GM21390 (cell line): ENCODE measurements at regions not wholly inside any gene's neighbourhood (a gene's known extent, or its start where the extent isn't known, plus 50 kb on each side); places are given as distances from the start of the nearest gene placed in this dataset.
A peak's percentile ranks its signal among the peaks of the same experiment; 100 is the strongest.
"Not testable (repeated sequence)": the region's sequence is repeated elsewhere in the genome, so short reads cannot be mapped to it uniquely, and the experiment has no call there.

ENCODE experiments used
- ATAC-seq: cut with Tn5 transposase; IDR thresholded peaks from one replicate; pipeline ENCODE4 v1.9.1; 2021; ENCODE audit not compliant: unreplicated experiment

DNA sequence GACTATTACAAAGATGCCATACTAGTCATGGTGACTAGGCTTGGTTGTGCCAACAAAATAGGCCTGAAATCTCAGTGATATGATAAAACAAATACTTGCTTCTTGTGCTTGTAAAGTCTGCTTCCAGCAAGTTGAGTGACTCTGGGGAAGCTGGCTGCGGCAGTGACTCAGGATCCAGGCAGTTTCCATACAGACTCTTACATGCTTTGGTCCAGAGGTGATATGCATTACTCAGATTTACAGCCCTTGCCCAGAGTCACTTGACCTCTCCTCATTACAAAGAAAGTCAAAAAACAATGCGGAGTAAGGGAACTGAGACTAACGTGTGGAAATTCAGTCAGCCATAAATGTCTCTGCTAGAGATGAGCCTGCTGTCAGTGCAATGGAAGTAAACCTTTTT is 387.5 kb downstream of the KCNA4 start:
- no peak for ATAC-seq

DNA sequence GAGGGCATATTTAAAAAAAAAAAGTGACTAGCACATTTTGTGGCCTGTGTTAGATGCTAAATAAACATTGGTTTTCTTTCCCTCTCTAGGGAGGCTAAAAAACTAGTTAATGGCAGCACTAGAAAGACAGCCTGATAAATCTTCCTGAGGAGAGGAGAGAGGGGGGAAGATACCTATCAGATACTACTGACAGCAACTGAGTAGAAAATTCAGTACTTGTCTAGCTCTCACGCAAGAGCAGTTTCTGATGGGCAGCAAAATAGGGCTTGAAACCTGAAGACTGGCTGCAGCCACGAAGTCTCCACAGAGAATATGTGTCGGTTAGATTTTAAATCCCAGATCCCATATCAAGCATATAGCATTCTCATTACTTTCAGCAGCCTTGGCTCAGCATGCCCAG is 388.2 kb downstream of the KCNA4 start:
- no peak for ATAC-seq

DNA sequence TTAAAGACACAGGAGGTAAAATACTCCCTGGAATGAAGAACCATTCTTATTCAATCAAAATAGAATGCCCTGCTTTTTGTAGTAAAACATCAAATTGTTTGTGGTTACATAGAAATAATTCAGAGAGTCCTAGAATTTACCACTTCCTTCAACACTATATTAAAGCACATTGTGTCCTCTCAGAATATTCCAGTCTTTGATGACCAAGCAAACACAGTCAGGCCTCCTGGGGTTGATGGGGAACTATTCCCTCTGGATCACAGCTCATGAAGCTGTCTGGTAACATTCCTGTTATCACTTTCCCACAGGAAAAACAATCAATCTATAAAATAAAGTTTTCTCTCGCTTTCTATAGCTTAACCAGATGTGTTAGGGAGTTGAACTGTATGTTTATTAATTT is 389.3 kb downstream of the KCNA4 start:
- no peak for ATAC-seq

DNA sequence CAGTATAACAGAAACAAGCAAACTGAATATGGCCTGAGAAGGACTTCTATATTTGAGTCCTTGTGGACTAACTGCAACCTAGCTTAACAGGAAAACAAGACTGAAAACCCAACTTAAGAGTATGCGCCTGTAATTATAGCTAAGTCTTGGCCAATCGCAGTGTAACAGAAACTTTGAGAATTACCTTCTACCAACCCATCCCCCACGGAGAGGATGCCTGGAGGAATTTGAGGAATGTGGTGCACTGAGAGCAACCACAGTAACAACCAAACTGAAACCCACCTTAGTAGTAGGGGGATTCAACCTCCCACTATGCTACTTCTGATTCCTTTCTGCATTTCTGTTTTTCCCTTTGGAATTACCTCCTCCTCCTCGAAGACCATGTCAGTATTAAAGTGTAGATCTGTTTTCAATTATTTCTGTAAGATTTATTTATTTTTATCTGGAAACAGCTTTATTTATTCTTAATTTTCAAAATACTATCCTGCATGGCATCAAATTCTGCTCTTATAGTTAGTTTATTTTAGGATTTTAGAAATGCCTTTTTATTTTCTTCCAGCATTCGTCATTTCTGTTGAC is 393.6 kb downstream of the KCNA4 start:
- no peak for ATAC-seq

DNA sequence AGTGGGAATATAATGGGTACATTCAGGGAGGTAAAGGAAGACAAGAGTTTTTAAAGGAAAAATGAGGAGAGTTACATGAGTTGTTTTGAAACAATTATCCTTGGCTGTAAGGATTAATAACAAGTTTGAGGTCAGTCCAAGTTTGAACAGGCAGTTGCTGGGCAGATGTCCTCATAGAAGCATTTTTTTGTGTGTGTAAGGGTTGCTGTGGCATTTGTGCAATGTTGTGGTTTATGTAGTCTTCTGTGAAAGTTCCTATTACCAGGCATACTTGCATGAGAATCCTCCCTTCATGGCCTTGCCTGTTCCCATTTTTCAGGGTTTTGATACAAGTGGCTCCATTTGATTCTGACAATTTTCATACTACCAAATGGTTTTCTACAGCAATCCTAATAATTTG is 400.2 kb downstream of the KCNA4 start:
- no peak for ATAC-seq

DNA sequence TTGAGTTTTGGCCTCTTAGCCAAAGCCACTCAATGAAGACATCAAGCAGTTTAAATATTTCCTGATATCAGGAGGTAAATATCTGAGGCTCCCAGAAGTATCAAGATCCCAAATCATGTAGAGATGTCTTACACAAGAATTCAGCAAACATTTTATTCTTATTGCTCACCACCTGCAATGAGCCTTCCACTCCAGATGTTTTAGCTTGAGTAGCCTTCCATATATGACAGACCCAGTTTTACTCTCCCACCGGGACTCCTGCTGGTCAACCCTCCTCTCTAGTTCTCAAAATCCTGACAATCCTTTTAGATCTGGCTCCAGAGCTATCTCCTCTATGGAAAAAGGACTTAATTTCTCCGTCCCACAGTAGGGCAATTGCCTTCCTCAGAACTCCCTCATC is 404.4 kb downstream of the KCNA4 start:
- no peak for ATAC-seq

DNA sequence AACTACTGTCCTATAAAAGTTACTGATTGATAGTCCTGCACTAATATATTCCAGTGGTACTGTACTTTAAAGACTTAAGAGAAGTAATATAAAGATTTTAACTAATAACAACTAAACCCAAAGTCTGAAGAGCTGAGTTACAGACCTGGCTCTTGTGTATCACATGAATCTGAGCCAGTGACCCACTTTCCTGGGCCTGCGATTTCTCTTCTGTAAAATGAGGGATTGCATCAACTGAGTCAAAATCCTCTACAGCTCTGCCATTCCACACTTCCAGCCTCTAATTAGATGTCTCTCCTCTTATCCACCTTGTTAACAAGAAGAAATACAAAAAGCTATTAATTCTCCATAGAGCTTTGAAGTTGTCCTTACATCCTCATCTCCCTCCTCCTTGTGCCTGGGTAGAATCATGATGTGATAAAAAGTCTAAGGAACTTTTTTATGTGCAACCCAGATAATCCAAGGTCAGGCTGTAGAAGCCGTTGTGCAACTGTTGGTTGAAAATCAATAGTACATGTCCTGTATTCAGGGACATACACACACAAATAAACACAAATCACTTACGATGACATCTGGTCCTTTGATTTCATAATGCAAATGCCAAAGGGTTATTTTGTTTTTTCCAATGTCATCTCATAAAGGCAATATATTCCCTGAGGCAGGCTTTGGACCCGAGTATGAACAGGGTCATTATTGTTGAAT is 410.3 kb downstream of the KCNA4 start:
- no peak for ATAC-seq

DNA sequence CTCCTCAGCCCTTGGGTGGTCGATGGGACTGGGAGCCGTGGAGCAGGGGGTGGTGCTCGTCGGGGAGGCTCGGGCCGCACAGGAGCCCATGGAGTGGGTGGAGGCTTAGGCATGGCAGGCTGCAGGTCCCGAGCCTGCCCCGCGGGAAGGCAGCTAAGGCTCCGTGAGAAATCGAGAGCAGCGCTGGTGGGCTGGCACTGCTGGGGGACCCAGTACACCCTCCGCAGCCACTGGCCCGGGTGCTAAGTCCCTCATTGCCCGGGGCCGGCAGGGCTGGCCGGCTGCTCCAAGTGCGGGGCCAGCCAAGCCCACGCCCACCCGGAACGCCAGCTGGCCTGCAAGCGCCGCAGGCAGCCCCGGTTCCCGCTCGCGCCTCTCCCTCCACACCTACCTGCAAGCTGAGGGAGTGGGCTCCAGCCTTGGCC is 416.7 kb downstream of the KCNA4 start:
- ATAC-seq, result not testable (repeated sequence)

DNA sequence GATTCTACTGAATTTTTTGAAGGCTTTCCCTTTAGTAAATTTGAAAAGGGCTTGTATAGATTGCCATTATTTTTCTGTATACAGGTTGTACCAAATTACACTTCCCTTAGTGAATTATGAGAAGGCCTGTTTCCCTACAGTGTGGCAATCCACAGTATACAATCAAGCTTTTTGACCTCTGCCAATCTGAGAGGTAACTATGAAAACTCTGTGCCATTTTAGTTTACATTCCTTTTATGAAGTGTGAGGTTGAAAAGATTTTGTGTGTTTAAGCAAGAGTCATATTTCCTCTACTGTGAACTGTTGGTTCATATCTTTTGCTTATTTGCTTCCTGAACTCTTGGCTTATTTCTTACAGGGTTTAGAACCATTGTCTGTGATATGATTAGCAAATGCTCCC is 432.5 kb downstream of the KCNA4 start:
- no peak for ATAC-seq

DNA sequence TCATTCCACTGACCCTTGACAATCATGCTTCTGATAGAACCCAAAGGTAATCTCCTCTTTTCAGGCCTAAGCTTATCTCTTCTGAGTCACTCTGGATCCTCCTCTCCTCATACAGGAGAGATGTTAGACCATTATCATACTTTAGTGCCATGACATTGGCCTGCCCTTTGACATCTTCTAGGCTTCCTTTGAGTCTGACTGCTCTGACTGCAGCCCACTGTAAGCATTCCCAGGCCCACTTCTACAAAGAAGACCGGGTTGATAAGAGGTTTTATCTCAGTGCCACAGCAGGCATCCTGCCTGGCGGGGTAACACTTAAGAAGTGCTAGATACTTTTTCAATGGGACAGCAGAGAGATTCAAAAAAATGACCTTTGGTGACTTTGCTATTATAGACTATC is 438.0 kb downstream of the KCNA4 start:
- ATAC-seq, result no peak

DNA sequence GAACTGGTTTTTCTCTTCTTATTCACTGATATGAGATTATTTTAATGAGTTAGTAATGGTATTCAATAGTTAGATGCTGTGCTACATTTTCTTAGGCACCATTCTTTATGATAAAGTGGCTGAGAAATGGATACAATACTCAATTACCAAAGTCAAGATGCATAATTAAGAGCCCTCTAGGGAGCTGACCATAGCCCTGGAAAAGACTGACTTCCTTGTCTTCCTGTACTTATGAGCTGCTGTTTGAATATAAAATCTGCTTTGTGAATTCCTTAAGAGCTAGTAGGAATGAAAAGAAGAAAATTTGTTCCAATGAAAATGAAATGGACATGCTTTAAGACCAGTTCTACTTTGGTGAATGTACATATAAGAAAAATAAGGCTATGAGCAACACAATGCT is 452.3 kb downstream of the KCNA4 start:
- ATAC-seq, result no peak

DNA sequence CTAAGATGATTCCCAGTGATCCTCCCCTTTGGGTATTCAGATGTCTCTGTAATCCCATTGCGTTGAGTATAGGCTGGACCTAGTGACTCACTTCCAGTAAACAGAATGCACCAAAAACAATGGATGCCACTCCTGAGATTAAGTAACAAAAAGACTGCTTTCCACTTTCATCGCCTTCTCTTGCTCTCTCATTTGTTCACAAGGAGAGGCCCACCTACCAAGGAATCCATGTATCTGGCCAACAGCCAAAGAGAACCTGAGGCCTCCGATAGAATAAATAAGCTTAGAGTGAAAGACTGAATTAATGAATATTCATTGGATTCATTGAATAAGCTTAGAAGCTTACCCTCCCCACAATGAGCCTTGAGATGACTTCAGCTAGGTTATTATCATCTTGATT is 454.6 kb downstream of the KCNA4 start:
- ATAC-seq, result no peak

DNA sequence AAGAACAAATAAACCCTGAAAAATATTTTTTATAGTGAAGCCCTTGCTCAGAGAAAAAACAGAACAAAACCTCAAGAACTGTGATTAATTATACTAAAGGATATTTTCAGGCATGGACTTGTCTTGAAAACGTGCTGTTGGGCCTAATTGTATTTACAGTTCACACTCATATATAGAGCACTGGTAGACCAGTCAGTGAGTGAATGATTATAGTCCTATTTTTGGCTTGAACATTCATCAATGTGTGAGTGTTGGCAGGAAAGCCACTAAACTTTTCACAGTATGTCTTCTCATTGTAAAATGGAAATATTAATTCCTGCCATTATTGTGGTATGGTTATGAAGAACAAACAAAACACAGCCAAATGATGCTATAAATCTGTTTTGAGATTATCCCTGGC is 462.8 kb downstream of the KCNA4 start:
- ATAC-seq, result no peak

DNA sequence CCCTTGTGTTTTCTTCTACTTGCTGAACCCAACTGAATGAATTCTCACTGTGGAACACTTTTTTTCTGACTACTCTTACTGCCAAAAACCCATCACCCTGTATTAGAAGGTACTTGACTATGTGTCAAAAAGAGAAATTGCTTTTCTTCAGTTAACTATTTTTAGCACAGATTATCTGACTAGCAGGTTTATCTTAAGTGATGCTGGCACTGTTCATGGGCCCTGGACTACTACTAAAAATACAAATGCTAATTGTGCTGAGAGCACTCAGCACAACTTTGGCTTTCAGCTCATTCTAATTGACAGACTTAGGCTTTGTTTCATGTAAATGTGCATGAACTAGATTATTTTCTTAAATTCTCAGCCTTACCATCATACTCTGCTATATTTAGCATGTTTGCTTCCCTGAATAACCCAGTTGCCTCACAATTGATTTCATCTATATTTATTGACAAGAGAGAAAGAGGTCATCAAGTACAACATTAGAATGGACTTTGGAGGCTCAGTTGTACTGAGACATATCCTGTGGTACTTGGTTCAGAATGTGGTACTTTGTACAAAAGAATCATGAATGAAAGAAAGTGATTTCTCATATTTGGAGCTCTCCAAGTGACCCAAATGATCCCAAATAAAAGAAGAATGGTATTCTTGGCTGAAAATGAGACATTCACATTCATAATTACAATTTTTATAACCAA is 478.3 kb downstream of the KCNA4 start:
- ATAC-seq, result no peak

DNA sequence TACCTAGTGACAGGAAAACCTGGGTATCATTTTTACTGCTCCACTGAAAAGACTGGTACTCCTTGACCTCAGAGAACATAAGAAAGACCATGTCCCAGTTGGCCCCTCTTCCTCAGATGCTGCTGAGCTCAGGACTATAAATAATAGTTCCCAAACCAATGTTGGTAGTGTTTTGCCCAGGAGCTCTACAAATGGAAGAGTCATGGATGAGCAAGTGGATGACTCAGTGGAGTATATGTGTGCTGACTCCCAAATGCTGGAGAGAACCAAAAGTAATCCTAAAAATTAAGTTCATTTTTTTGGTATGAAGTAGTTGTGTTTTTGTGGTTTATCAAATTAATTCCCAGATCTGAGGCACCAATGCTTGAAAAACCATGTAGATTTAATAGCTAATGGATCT is 482.0 kb downstream of the KCNA4 start:
- no peak for ATAC-seq

DNA sequence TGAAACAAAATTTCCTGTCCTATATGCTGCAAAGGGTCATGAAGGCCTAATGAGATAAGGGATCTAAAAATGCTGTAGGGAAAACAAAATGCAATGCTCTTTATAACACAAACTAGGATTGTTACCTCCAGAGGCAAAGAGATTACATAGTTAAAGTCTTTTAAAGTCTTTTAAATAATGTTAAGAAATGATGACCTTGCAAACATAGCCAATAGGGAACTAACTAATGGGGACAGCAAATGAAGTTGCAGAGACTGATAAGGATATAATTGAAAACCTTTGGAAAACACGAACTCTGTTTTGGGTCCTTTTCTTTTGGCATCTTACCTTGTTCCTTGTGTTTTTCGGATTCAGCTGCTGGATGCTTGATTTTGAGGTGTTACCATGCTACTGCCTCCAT is 485.9 kb downstream of the KCNA4 start:
- no peak for ATAC-seq

DNA sequence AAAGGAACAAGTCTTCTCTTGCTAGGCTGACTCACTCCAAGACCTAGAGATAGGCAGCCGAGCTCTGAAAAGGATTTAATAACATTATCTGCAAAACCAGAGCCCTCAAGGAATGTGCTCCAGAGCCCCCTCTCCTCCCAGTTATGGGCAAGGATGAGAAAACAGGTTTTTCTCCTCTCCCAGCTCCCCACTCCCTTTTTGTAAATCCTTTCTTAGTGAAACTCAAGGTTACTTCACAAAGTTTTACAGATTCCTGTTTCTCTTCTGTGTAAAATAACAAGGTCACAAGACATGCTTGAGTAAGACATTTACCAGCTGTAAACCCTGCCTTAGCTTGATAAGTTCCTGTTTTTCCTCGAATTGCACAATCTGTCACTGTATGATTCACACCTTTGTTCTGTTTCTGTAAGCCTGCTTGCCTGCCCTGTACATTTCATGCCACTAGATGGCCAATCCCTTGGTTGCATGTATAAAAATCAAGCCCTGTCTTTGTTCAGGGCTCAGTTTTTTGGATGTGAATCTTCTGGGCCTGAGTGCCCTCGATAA is 489.4 kb downstream of the KCNA4 start:
- peak; percentile 81 for ATAC-seq

DNA sequence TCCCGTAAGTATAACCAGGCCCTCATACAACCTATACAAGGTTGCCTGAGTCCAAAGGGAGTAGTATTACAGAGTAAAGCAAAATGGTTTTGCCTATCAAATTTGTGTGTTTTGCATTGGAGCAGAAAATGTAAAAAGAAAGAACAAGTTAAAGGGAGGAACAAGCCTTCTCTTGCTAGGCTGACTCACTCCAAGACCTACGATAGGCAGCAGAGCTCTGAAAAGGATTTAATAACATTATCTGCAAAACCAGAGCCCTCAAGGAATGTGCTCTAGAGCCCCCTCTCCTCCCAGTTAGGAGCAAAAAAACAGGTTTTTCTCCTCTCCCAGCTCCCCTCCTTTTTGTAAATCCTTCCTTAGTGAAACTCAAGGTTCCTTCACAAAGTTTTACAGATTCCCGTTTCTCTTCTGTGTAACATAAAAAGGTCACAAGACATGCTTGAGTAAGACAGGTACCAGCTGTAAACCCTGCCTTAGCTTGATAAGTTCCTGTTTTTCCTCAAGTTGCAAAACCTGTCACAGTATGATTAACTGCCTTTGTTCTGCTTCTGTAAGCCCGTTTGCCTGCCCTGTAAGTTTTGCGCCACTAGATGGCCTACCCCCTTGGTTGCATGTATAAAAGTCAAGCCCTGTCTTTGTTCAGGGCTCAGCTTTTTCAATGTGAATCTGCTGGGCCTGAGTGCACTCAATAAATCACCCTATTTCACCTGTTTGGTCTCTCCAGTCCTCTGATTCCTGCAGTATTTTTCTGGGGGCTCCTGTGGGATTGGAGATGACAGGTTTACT is 498.2 kb downstream of the KCNA4 start:
- ATAC-seq, result no peak

DNA sequence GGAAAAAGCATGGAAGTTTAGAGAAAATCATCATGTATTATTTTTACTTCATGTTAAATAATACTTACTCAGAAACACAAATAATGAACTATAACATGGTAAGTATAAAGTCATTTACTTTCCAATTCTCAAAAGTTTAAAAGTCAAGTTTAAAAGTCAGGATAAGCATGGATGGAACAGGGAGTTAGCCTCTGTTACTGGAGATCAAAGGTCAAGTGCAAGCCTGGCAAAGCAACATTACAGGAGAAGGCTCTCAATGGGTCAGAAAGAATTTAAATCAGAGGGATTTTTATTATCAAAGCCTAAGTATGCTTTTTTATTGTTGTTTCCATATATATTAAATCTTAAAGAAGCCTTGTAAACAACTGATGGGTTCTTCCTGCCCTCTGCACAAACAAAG is 505.4 kb downstream of the KCNA4 start:
- no peak for ATAC-seq

DNA sequence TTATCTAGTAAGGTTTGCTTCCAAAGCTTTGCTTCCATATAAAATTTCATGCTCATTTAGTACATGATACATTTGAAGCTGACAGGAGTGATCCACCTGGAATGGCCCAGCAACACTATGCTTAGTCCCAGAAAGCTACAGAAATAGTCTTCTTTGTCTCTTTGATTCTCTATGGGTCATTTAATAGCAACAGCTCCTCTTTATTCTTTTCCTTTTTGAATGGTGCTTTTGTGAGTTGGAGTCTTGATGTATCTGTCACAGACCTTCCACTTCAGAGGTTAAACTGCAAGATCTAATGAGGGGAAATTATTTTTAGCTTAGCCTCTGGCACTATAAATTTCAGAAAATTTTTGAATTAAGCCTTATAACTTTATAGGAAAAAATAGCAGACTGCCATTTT is 509.5 kb downstream of the KCNA4 start:
- ATAC-seq, result no peak

DNA sequence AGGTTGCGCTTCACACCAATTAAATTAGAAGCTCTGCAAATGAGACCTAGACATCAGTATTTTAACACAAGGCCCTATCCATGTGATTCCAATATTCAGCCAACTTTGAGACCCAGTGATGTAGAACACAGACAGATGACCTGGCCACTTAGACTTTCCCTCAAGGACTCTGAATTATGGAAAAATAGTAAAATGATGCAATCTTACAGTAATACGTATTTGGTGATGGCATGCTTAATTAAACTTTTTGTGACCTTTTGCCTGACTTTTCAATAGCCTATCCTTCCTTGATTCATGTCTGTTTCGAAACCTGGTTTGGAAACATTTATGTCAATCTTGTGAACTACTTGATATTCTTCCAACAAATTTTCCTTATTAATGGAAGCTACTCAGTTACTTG is 521.2 kb downstream of the KCNA4 start:
- no peak for ATAC-seq
